IMR-90 (cell line): ENCODE measurements at regions not wholly inside any gene's neighbourhood (a gene's known extent, or its start where the extent isn't known, plus 50 kb on each side); places are given as distances from the start of the nearest gene placed in this dataset.

Experiments
- ATAC-seq: fragments of 200-7000 bp; cut with Tn5 transposase; 2 replicates; pipeline ENCODE4 v1.9.1; 2020; ENCODE audit warnings: low read depth, mild to moderate bottlenecking, moderate library complexity
- BruUV-seq: library from RNA; stranded (reverse); fragments of 400-500 nt; replicated peaks from 2 replicates; lab custom pipeline; 2021; lab: Mats Ljungman, UMichigan
- CTCF ChIA-PET: fragments of 300-600 bp; formaldehyde crosslinking; extraction: SDS; loops from one replicate; lab custom pipeline; 2021; ENCODE audit warnings: antibody characterized with exemption; lab: Yijun Ruan, JAX
- POLR2A ChIA-PET: fragments of 300-600 bp; sonication (Branson Sonifier 250); formaldehyde crosslinking; loops from one replicate; lab custom pipeline; 2022; ENCODE audit warnings: antibody characterized with exemption; ENCODE audit not compliant: unreplicated experiment; lab: Charles Lee
- DNase-seq: peaks from one replicate; pipeline ENCODE4 v3.0.0; 2013
- H2AFZ ChIP-seq: replicated peaks from 2 replicates; pipeline ENCODE3; 2013; ENCODE audit warnings: low read length, mild to moderate bottlenecking; ENCODE audit not compliant: poor library complexity
- H2AK5ac ChIP-seq: 2 replicates; pipeline ENCODE4 v1.6.1; 2013; ENCODE audit warnings: low read depth, low read length, inconsistent platforms
- H2AK9ac ChIP-seq: replicated peaks from 2 replicates; pipeline ENCODE3; 2013; ENCODE audit warnings: mild to moderate bottlenecking, low read depth, low read length, moderate library complexity; ENCODE audit not compliant: poor library complexity
- H2BK120ac ChIP-seq: 2 replicates; pipeline ENCODE4 v1.6.1; 2013; ENCODE audit warnings: low read depth, low read length, inconsistent platforms
- H2BK15ac ChIP-seq: 3 replicates; pipeline ENCODE4 v1.6.1; 2013; ENCODE audit warnings: low read depth, low read length, inconsistent platforms
- H2BK20ac ChIP-seq: 2 replicates; pipeline ENCODE4 v1.6.1; 2013; ENCODE audit warnings: low read depth, mild to moderate bottlenecking, inconsistent platforms, low read length, moderate library complexity
- H2BK5ac ChIP-seq: 2 replicates; pipeline ENCODE4 v1.6.1; 2013; ENCODE audit warnings: mild to moderate bottlenecking, low read depth, low read length, inconsistent platforms; ENCODE audit not compliant: poor library complexity, severe bottlenecking
- H3K14ac ChIP-seq: replicated peaks from 2 replicates; pipeline ENCODE4 v1.6.1; 2013; ENCODE audit warnings: low read depth, low read length, inconsistent platforms
- H3K18ac ChIP-seq: 2 replicates; pipeline ENCODE4 v1.6.1; 2013; ENCODE audit warnings: low read depth, low read length, control low read depth
- H3K23ac ChIP-seq: 2 replicates; pipeline ENCODE4 v1.6.1; 2013; ENCODE audit warnings: low read depth, low read length, inconsistent platforms
- H3K27ac ChIP-seq: 2 replicates; pipeline ENCODE4 v1.5.1; 2013; ENCODE audit warnings: mild to moderate bottlenecking, control low read depth, low read length; ENCODE audit not compliant: insufficient read depth
- H3K27me3 ChIP-seq: 2 replicates; pipeline ENCODE4 v1.6.1; 2013; ENCODE audit warnings: low read length; ENCODE audit not compliant: control insufficient read depth, insufficient read depth
- H3K36me3 ChIP-seq: 2 replicates; pipeline ENCODE4 v1.6.1; 2013; ENCODE audit warnings: low read length, mixed read lengths; ENCODE audit not compliant: control insufficient read depth, insufficient read depth
- H3K4ac ChIP-seq: 2 replicates; pipeline ENCODE4 v1.6.1; 2013; ENCODE audit warnings: low read depth, low read length, inconsistent platforms
- H3K4me1 ChIP-seq: 2 replicates; pipeline ENCODE4 v1.6.1; 2013; ENCODE audit warnings: low read length, mixed read lengths; ENCODE audit not compliant: control insufficient read depth, insufficient read depth
- H3K4me2 ChIP-seq: 2 replicates; pipeline ENCODE4 v1.6.1; 2013; ENCODE audit warnings: low read depth, mild to moderate bottlenecking, control low read depth, low read length, moderate library complexity
- H3K4me3 ChIP-seq: 2 replicates; pipeline ENCODE4 v1.5.1; 2013; ENCODE audit warnings: low read depth, mild to moderate bottlenecking, control low read depth, low read length, moderate library complexity; ENCODE audit not compliant: insufficient read depth
- H3K56ac ChIP-seq: 2 replicates; pipeline ENCODE4 v1.6.1; 2013; ENCODE audit warnings: low read length, inconsistent platforms; ENCODE audit not compliant: insufficient read depth; ENCODE audit errors: extremely low read depth
- H3K79me1 ChIP-seq, 2 experiments: 2 replicates each; pipeline ENCODE4 v1.6.1; 2013; ENCODE audit warnings: low read length in 2 of 2, inconsistent platforms in 1 of 2, low read depth in 1 of 2
- H3K9ac ChIP-seq: 2 replicates; pipeline ENCODE4 v1.6.1; 2013; ENCODE audit warnings: low read depth, low read length, control low read depth
- H3K9me1 ChIP-seq: 2 replicates; pipeline ENCODE4 v1.6.1; 2013; ENCODE audit warnings: low read length, inconsistent platforms; ENCODE audit not compliant: insufficient read depth
- H3K9me3 ChIP-seq: 2 replicates; pipeline ENCODE4 v1.6.1; 2013; ENCODE audit warnings: low read length; ENCODE audit not compliant: control insufficient read depth, insufficient read depth
- H4K20me1 ChIP-seq: 2 replicates; pipeline ENCODE4 v1.6.1; 2013; ENCODE audit warnings: low read length, inconsistent platforms; ENCODE audit not compliant: insufficient read depth
- H4K5ac ChIP-seq: 2 replicates; pipeline ENCODE4 v1.6.1; 2013; ENCODE audit warnings: mild to moderate bottlenecking, low read depth, low read length, control low read depth
- H4K8ac ChIP-seq, 2 experiments: 2 replicates each; pipeline ENCODE4 v1.6.1; 2013; ENCODE audit warnings: low read depth in 2 of 2, low read length in 2 of 2, control low read depth in 1 of 2, inconsistent platforms in 1 of 2
- H4K91ac ChIP-seq: 2 replicates; pipeline ENCODE4 v1.6.1; 2013; ENCODE audit warnings: low read depth, low read length, inconsistent platforms; ENCODE audit not compliant: insufficient read depth
- BHLHE40 ChIP-seq: fragments of 150-350 bp; IDR thresholded peaks from 2 replicates; pipeline ENCODE4 v1.6.1; 2016; ENCODE audit warnings: mild to moderate bottlenecking, low read depth, low read length
- CEBPB ChIP-seq: IDR thresholded peaks from 2 replicates; pipeline ENCODE4 v1.6.1; 2012; ENCODE audit warnings: low read depth, low read length, improper control_type of control experiment
- CHD1 ChIP-seq: IDR thresholded peaks from 2 replicates; pipeline ENCODE4 v1.6.1; 2012; ENCODE audit warnings: low read depth, low read length, improper control_type of control experiment
- CTCF ChIP-seq: conservative IDR thresholded peaks from 2 replicates; pipeline ENCODE4 v1.5.1; 2012; ENCODE audit warnings: mild to moderate bottlenecking, low read depth, low read length, improper control_type of control experiment
- FOS ChIP-seq: fragments of 150-350 bp; IDR thresholded peaks from 2 replicates; pipeline ENCODE4 v1.6.1; 2016; ENCODE audit warnings: low read depth, low read length
- MAZ ChIP-seq: IDR thresholded peaks from 2 replicates; pipeline ENCODE4 v1.6.1; 2012; ENCODE audit warnings: low read depth, mild to moderate bottlenecking, low read length, improper control_type of control experiment, moderate library complexity, borderline replicate concordance
- NFE2L2 ChIP-seq: fragments of 150-350 bp; IDR thresholded peaks from 2 replicates; pipeline ENCODE4 v1.6.1; 2016; ENCODE audit warnings: low read depth, mild to moderate bottlenecking, low read length
- POLR2A ChIP-seq: IDR thresholded peaks from 2 replicates; pipeline ENCODE4 v1.6.1; 2012; ENCODE audit warnings: mild to moderate bottlenecking, low read depth, low read length
- RAD21 ChIP-seq: IDR thresholded peaks from 2 replicates; pipeline ENCODE4 v1.6.1; 2012; ENCODE audit warnings: low read length, improper control_type of control experiment
- RCOR1 ChIP-seq: IDR thresholded peaks from 2 replicates; pipeline ENCODE4 v1.6.1; 2012; ENCODE audit warnings: mild to moderate bottlenecking, low read length, improper control_type of control experiment; ENCODE audit not compliant: insufficient replicate concordance
- RFX5 ChIP-seq: IDR thresholded peaks from 2 replicates; pipeline ENCODE4 v1.8.0; 2012; ENCODE audit warnings: low read depth, mild to moderate bottlenecking, low read length, moderate library complexity
- WGBS, 2 experiments: methylation state at CpG; one replicate each; pipeline versions ENCODE4 v1.1.5 to v1.1.7; 2013; ENCODE audit warnings: missing lambda C conversion rate in 2 of 2; ENCODE audit not compliant: insufficient read length in 1 of 2; ENCODE audit errors: extremely low coverage in 2 of 2; 5-methylcytosine and 5-hydroxymethylcytosine counted together
- dilution Hi-C: fragments of 300-500 bp; cut with HindIII; formaldehyde crosslinking; loops from one replicate; pipeline ENCODE4 v1.14.3; 2018; ENCODE audit warnings: low sequenced_read_pairs; ENCODE audit not compliant: unreplicated experiment
- in situ Hi-C: fragments of 300-500 bp; cut with MboI; formaldehyde crosslinking; loops from 3 replicates; pipeline ENCODE4 v1.14.3; 2019; ENCODE audit warnings: low sequenced_read_pairs, inconsistent platforms, mixed read lengths
- intact Hi-C: fragments of 100-400 bp; cut with micrococcal nuclease; formaldehyde crosslinking; loops from 2 replicates; pipeline ENCODE4 v1.10.0; 2022
- TF ChIP-seq, protein P1 (sequence below): fragments of 150-350 bp; IDR thresholded peaks from 2 replicates; pipeline ENCODE4 v1.6.1; 2017; ENCODE audit warnings: mild to moderate bottlenecking, antibody characterized with exemption, low read length, low read depth

- Histone ChIP-seq H3K36me3 (no peaks in the 10 kb centered on the region), H2BK20ac (peak overlapping the region; percentile 94; the same call in 1 of the 2 replicates), H3K27me3 (no peaks in the 10 kb centered on the region), H3K56ac (no peak overlapping the region), H2BK120ac (peak overlapping the region; percentile 84; the same call in 1 of the 2 replicates), H3K27ac (no peak overlapping the region), H3K9me3 (no peaks in the 10 kb centered on the region), H3K4me2 (no peak overlapping the region), H3K14ac (no peak overlapping the region; the same call in 1 of the 2 replicates), H2BK15ac (peak overlapping the region; percentile 63), H2AK5ac (peak overlapping the region; percentile 93; the same call in 1 of the 2 replicates), H3K23ac (peak overlapping the region; percentile 53; the same call in 1 of the 2 replicates), H4K8ac (no peak overlapping the region; a peak in 1 of 4 replicates), H3K79me1 (0 out of 4 replicates have a peak, but pooled peaks cover 0 to 7% of the 10 kb centered on the region in 2 experiments), H3K9me1 (peaks cover 16% of the 10 kb centered on the region), H2AK9ac (no peak overlapping the region), H3K18ac (peak overlapping the region; percentile 53), H4K5ac (no peak overlapping the region), H2AFZ (no peak overlapping the region), H3K9ac (no peak overlapping the region), H3K4me1 (peaks cover 14% of the 10 kb centered on the region), H2BK5ac (peak overlapping the region; percentile 89), H3K4me3 (no peak overlapping the region), H3K4ac (0 out of 2 replicates have a peak overlapping the region, but pooled peaks have one; percentile 87), H4K20me1 (no peaks in the 10 kb centered on the region), H4K91ac (peak overlapping the region; percentile 72; the same call in 1 of the 2 replicates)
- dilution Hi-C loops (no loop called here), in situ Hi-C loops (no loop called here), intact Hi-C loops (loop anchor here (2.0 to 5.0 kb wide), 3 partner anchors 129 to 285 kb away; no protein-coding TSS in a partner anchor)
- ChIA-PET CTCF (no interaction called here), POLR2A (no interaction called here)
- no CpG with 5 or more reads among the region's 1 CpG for WGBS, 2 experiments
- DNase-seq = peak; percentile 38
- TF ChIP-seq BHLHE40 (no peak), CTCF (no peak), FOS (no peak), CHD1 (no peak), NFE2L2 (no peak), RCOR1 (no peak), MAZ (no peak), RFX5 (no peak), CEBPB (no peak), RAD21 (no peak), POLR2A (no peak)
- TF ChIP-seq, protein P1, sequence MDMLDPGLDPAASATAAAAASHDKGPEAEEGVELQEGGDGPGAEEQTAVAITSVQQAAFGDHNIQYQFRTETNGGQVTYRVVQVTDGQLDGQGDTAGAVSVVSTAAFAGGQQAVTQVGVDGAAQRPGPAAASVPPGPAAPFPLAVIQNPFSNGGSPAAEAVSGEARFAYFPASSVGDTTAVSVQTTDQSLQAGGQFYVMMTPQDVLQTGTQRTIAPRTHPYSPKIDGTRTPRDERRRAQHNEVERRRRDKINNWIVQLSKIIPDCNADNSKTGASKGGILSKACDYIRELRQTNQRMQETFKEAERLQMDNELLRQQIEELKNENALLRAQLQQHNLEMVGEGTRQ = no peak
- no peak for ATAC-seq
- no TSS peak for BruUV-seq
These were observed 129.8 kb upstream of the SH3BP4 start for GRCh38 chr2:234821946-234822475.
